ENCODE measurements at regions not wholly inside any gene's neighbourhood (a gene's known extent, or its start where the extent isn't known, plus 50 kb on each side); places are given as distances from the start of the nearest gene placed in this dataset.
"Not testable (repeated sequence)": the region's sequence is repeated elsewhere in the genome, so short reads cannot be mapped to it uniquely, and the experiment has no call there.

DNA sequence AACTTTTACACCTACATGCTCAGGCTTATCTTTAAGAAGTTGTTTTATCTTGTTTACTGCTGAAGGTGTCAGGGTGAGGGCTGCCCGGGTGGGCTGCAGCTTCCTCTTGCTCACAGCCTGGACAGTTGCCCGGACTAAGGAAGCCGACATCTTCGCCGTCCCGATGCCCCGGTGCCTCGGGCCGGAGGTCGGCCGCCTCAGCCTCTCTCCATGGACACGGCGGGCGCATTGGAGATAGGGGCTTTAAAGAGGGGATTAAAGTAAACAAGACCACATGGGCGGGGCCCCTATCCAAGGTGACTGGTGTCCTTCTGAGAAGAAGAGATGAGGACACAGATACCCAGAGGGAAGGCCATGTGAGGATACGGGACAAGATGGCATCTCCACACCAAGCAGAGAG, 200.4 kb upstream of the HS6ST1 start:
- DNase-seq; ATAC-seq (replicated peaks in 1 of 2); H3K27ac Mint-ChIP-seq; H3K36me3 Mint-ChIP-seq (ENCODE audit: insufficient read depth in 2 of 2); H3K9me3 Mint-ChIP-seq; H3K27me3 Mint-ChIP-seq (ENCODE audit: low read depth); H3K4me3 Mint-ChIP-seq: not testable (repeated sequence)
- H3K4me1 Mint-ChIP-seq (ENCODE audit: low read depth), result peaks cover 22% of the 10 kb centered on the region

DNA sequence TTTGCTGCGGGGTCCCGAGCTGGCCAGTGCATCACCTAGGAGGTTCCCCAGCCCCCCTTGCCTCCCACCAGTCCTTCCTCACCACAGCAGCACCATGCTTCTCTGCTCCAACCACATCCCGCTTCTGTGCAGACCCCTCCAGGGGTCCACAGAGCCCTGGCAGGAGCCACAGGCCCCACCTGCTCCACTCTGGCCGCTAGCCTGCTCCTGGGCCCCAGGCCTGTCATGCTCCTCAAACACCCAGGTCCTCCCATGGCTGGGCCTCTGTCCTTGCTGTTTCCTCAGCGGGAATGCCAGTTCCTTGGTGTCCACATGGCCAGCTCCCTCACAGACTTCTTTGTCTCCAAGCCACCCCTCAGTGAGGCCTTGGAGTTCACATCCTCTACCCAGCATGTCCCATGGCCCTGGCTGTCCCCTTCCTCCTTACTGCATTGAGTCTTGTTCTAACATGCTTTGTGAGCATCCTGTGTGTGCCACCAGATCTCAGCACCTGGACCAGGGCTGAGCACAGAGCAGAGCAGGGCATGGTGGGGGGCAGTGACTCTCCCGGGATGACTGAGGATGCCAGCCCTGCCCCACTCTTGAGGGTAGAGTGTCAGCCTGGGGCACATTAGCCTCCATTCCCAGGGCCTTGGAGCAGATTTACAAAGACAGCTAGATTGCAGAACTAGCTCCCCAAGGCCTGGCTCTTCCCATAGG, 201.0 kb upstream of the HS6ST1 start:
- no peak for ATAC-seq (replicated peaks in 1 of 2)

DNA sequence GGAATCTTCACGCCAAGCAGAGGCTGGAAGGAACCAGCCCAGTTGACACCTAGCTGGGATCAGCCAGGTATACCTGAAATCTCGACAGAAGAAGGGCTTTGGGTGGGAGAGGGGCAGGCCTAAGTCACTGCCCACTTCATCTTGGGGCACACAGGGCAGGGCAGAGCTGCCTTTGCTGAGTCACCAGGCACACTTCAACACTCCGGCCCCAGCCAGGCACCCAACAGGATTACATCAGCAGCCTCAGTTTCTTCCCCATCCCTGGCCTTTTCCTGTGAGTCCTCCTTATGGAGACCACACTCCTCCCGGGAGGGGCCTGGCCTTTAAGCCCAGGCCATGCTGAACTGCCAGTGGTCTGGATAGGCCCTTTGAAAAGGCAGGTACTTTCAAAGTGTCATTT, 201.7 kb upstream of the HS6ST1 start:
- H3K9me3 Mint-ChIP-seq, result no peaks in the 10 kb centered on the region

More for the DNA sequence above, 201.0 kb upstream of the HS6ST1 start:
- H3K9me3 Mint-ChIP-seq, result no peaks in the 10 kb centered on the region
- H3K4me1 Mint-ChIP-seq (ENCODE audit: low read depth), result peaks cover 18% of the 10 kb centered on the region
- H3K27ac Mint-ChIP-seq, result no peak overlapping the region
- peaks cover 14% of the 10 kb centered on the region for H3K27me3 Mint-ChIP-seq (ENCODE audit: low read depth)
- peaks cover 0 to 1% of the 10 kb centered on the region in 2 donors for H3K36me3 Mint-ChIP-seq (ENCODE audit: insufficient read depth in 2 of 2)
- H3K4me3 Mint-ChIP-seq, result no peak overlapping the region
- no peak for DNase-seq

DNA sequence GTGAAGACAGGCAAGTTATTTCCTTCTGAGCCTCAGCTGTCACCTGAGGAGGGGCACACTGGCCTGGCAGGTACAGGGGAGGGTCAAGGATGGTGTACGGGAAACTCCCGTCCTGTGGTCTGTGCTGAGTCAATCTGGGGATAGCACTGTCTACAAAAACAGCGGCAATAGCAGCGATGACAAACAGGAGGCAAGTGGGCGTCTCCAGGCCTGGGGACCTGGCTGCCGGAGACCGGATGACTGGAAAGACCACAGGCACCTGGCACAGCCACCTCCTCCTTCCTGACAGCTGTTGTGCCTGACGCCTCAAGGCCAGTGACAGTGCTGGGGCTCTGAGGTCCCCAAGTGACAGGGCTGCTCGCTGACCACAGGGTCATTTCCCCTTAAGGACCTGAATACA, 202.1 kb upstream of the HS6ST1 start:
- Mint-ChIP-seq H3K4me3 (peak overlapping the region in 1 of 2 donors; percentile 37), H3K27me3 (ENCODE audit: low read depth) (peaks cover 14% of the 10 kb centered on the region), H3K9me3 (no peaks in the 10 kb centered on the region), H3K36me3 (ENCODE audit: insufficient read depth in 2 of 2) (peaks cover 0 to 1% of the 10 kb centered on the region in 2 donors), H3K27ac (no peak overlapping the region), H3K4me1 (ENCODE audit: low read depth) (peaks cover 18% of the 10 kb centered on the region)
- ATAC-seq (replicated peaks in 1 of 2) (peak; percentile 91 to 92), DNase-seq (peak; percentile 70 to 81)

More for the DNA sequence above, 201.7 kb upstream of the HS6ST1 start:
- Mint-ChIP-seq H3K4me1 (ENCODE audit: low read depth) (peaks cover 18% of the 10 kb centered on the region), H3K27me3 (ENCODE audit: low read depth) (peaks cover 14% of the 10 kb centered on the region), H3K4me3 (no peak overlapping the region), H3K27ac (no peak overlapping the region), H3K36me3 (ENCODE audit: insufficient read depth in 2 of 2) (peaks cover 0 to 1% of the 10 kb centered on the region in 2 donors)
- DNase-seq (peak; percentile 7 to 11), ATAC-seq (replicated peaks in 1 of 2) (peak; percentile 38 to 39)

DNA sequence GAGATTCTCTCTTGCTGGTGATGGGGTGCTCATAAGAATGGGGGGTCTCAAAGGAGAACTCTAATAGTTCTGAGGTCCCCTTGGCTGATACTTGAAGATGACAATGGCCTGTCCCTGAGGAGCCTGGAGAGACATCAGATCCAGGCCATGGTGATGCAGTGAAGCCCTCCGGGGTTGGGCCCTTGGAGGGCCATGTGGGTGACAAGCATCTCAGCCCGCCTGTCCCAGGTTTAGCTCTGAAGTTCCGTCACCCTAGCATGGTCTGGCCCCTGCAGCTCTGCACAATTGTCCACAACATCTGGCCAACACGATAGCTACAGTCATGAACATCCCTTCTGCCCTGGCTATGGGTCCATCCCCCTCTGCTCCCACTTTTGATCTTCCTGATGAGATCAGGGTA, 202.8 kb upstream of the HS6ST1 start:
- ATAC-seq (replicated peaks in 1 of 2) (no peak), DNase-seq (no peak)
- Mint-ChIP-seq H3K27me3 (ENCODE audit: low read depth) (peaks cover 14% of the 10 kb centered on the region), H3K9me3 (no peaks in the 10 kb centered on the region), H3K4me1 (ENCODE audit: low read depth) (peaks cover 18% of the 10 kb centered on the region), H3K4me3 (no peak overlapping the region), H3K36me3 (ENCODE audit: insufficient read depth in 2 of 2) (peaks cover 0 to 1% of the 10 kb centered on the region in 2 donors), H3K27ac (no peak overlapping the region)

DNA sequence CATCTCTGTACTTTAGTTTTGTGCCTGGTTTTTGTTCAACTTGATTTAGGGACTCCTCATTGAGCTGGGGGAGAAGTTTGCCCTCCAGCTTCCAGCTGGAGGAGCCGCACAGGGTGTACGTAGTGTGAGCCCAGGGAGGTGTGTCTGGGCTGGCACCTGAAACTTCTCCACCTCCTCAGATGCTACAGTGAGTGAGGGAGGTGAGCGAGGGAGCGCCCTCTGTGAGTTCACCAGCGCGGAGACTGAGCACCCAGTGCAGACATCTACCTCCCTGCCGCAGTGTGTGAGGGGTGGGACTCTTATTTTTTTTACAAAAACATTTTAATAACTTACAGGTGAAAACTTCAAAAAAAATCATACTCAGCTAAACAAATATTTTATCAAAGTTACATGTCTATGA, 204.2 kb upstream of the HS6ST1 start:
- DNase-seq (no peak), ATAC-seq (replicated peaks in 1 of 2) (no peak)
- peaks cover 14% of the 10 kb centered on the region for H3K27me3 Mint-ChIP-seq (ENCODE audit: low read depth)
- peaks cover 0 to 1% of the 10 kb centered on the region in 2 donors for H3K36me3 Mint-ChIP-seq (ENCODE audit: insufficient read depth in 2 of 2)
- H3K9me3 Mint-ChIP-seq, result no peaks in the 10 kb centered on the region
- no peak overlapping the region for H3K4me3 Mint-ChIP-seq
- peaks cover 18% of the 10 kb centered on the region for H3K4me1 Mint-ChIP-seq (ENCODE audit: low read depth)
- no peak overlapping the region for H3K27ac Mint-ChIP-seq

DNA sequence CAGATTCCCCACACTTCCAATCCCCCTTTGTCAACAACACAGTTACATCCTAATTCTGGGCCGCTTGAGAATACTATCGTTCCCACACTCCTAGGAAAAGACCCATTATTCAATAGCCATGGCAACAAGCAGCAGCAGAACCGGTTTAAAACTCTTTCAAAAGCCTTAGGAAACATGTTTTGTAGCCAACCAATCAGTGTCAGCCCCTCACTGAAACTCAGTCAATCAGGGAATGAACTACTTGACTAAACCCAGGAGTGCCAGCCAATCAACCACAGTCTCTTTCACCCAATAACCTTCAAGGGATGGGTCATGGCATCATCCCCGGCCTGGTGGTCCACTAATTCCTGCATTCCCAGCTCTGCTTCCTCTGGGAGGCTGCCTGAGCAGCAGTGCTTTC, 204.8 kb upstream of the HS6ST1 start:
- Mint-ChIP-seq H3K27me3 (ENCODE audit: low read depth) (peaks cover 14% of the 10 kb centered on the region), H3K9me3 (no peaks in the 10 kb centered on the region), H3K27ac (no peak overlapping the region), H3K4me1 (ENCODE audit: low read depth) (peaks cover 18% of the 10 kb centered on the region), H3K4me3 (no peak overlapping the region), H3K36me3 (ENCODE audit: insufficient read depth in 2 of 2) (peaks cover 0 to 1% of the 10 kb centered on the region in 2 donors)
- ATAC-seq (replicated peaks in 1 of 2), result no peak
- no peak for DNase-seq

DNA sequence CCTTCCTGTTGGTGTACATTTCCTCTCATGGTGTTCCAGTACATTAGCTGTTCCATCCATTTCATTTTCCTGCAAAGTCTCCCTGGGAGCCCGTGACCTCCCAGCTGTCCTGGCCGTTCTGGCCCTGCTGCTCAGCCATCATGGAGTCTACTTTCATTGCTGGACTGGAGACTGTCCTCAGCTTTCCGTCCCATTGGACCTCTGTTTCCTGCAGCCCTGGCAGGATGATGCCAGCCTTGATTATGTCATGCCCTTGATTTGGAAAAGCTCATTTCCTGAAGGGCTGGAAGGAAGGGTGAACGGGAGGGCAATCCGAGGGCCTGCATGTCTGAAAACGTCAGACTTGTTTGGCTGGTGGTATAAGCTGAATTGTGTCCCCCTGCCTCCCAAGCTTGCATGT, 205.5 kb upstream of the HS6ST1 start:
- Mint-ChIP-seq H3K27me3 (ENCODE audit: low read depth) (peaks cover 14% of the 10 kb centered on the region), H3K27ac (no peak overlapping the region), H3K9me3 (no peaks in the 10 kb centered on the region), H3K36me3 (ENCODE audit: insufficient read depth in 2 of 2) (peaks cover 0 to 1% of the 10 kb centered on the region in 2 donors), H3K4me1 (ENCODE audit: low read depth) (peaks cover 18% of the 10 kb centered on the region), H3K4me3 (no peak overlapping the region)
- no peak for DNase-seq
- ATAC-seq (replicated peaks in 1 of 2), result no peak

DNA sequence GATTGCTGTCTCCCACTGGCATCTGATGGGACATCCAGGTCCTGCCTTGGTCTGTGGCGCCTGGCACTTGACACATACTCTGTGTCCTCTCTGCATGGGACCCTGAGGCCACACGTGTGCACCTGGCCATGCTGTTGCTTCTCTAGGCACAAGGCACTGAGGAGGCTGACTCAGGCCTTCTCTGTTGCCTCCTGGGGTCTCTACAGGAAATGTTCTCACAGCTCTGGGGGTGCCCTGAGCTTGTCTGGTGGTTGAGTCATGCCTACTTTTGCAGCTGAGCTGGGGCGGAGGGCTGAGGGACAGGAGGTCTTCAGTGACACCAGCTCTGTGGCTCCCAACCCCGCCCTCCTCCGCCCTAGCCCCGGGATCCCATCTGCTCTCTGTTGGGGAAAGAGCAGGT, 207.0 kb upstream of the HS6ST1 start:
- peaks cover 14% of the 10 kb centered on the region for H3K27me3 Mint-ChIP-seq (ENCODE audit: low read depth)
- H3K36me3 Mint-ChIP-seq (ENCODE audit: insufficient read depth in 2 of 2), result peaks cover 0 to 1% of the 10 kb centered on the region in 2 donors
- ATAC-seq (replicated peaks in 1 of 2) (no peak), DNase-seq (peak in 1 of 2 donors; percentile 9)
- no peak overlapping the region for H3K27ac Mint-ChIP-seq
- peaks cover 8% of the 10 kb centered on the region for H3K4me1 Mint-ChIP-seq (ENCODE audit: low read depth)
- no peaks in the 10 kb centered on the region for H3K9me3 Mint-ChIP-seq
- no peak overlapping the region for H3K4me3 Mint-ChIP-seq

DNA sequence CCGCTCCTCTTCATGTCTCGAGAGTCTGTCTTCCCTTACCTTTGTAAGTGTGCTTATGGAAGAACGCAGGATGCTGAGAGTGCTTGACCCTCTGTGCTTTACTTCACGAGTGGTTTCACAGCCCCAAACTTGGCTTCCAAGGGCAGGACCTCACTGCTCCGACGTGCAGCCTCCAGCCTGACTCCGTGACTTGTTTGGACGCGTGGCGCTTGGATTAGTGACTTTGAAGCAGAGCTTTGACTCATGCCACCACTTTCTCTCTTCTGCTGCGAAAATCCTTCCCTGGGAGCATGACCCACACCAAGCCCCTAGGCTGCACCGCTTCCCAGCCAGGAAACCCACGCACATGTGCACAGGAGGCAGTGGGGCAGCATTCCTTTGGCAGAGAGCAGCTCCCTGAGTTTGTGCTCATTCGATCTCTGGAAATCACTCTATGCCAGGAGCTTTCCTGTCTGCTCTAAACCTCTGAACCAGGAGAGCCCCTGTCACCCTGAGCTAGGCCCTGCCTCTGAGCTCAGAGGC, 207.8 kb upstream of the HS6ST1 start:
- ATAC-seq (replicated peaks in 1 of 2) (no peak), DNase-seq (no peak)
- Mint-ChIP-seq H3K27ac (no peak overlapping the region), H3K36me3 (ENCODE audit: insufficient read depth in 2 of 2) (peaks cover 0 to 1% of the 10 kb centered on the region in 2 donors), H3K9me3 (no peaks in the 10 kb centered on the region), H3K27me3 (ENCODE audit: low read depth) (peaks cover 14% of the 10 kb centered on the region), H3K4me3 (no peak overlapping the region), H3K4me1 (ENCODE audit: low read depth) (no peaks in the 10 kb centered on the region)

DNA sequence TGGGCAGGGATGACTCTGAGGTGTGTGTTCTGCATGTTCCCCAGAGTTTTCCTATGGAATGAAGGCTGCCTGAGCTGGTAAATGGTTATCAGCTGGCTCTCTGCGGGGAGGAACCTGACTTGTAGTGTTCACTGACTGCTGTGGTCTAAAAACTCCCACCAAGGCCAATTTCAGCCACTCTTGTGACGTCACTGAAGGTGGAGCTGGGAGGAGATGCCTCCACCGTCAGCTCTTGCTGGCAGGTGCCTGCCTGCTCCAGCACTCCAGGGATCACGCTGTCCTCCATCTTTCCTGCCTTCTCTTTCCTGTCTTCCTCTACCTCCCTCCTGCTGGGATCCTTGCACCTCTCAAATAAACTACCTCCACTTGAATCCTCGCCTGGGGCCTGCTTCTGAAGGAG, 209.5 kb upstream of the HS6ST1 start:
- ATAC-seq (replicated peaks in 1 of 2), result no peak
- Mint-ChIP-seq H3K27ac (no peak overlapping the region), H3K36me3 (ENCODE audit: insufficient read depth in 2 of 2) (peaks cover 0 to 1% of the 10 kb centered on the region in 2 donors)

DNA sequence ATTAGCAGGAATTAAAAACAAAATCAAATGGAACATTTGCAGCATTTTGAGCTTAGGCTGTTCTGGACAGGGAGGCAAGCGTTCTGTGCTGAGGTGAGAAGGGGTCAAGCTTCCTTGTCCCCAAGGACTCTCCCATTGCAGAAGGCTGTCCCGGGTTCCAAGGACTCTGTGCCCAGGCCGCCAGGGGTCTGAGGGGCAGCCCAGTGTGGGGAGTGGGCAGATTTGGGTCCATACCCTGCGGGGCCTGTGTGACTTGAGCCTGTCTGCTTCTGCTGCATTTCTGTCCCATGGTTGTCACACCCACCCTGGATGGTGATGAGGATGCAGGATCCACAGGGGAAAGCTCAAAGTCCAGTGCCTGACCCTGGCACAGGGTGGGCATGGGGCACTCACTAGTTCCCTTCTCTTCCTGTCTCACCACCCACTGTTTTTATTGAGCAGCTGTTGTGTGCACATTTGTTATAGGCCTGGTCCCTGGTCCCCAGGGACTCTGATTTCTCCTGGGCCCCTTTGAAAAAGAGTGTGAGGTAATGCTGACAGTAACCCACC, 211.4 kb upstream of the HS6ST1 start:
- Mint-ChIP-seq H3K9me3 (no peaks in the 10 kb centered on the region), H3K27me3 (ENCODE audit: low read depth) (peaks cover 5% of the 10 kb centered on the region), H3K27ac (no peak overlapping the region), H3K4me1 (ENCODE audit: low read depth) (peaks cover 18% of the 10 kb centered on the region), H3K4me3 (no peak overlapping the region), H3K36me3 (ENCODE audit: insufficient read depth in 2 of 2) (no peaks in the 10 kb centered on the region)
- ATAC-seq (replicated peaks in 1 of 2) (no peak), DNase-seq (no peak)

More for the DNA sequence above, 209.5 kb upstream of the HS6ST1 start:
- H3K27me3 Mint-ChIP-seq (ENCODE audit: low read depth), result peaks cover 14% of the 10 kb centered on the region
- H3K4me1 Mint-ChIP-seq (ENCODE audit: low read depth), result no peaks in the 10 kb centered on the region
- no peak overlapping the region for H3K4me3 Mint-ChIP-seq
- DNase-seq, result no peak
- no peaks in the 10 kb centered on the region for H3K9me3 Mint-ChIP-seq

DNA sequence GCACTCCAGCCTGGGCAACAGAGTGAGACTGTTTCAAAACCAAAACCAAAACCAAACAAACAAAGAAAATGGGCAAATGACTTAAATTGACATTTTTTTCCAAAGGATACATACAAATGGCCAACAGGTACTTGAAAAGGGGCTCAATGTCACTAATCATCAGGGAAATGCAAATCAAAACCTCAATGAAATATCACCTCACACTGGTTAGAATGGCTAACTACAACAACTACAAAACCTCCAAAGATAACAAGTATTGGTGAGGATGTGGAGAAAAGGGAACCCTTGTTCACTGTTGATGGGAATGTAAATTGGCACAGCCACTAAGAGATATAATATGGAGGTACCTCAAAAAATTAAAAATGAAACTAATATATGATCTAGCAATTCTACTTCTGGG, 213.2 kb upstream of the HS6ST1 start:
- no peak for ATAC-seq (replicated peaks in 1 of 2)
- Mint-ChIP-seq H3K4me1 (ENCODE audit: low read depth) (peaks cover 28% of the 10 kb centered on the region), H3K36me3 (ENCODE audit: insufficient read depth in 2 of 2) (no peaks in the 10 kb centered on the region), H3K27me3 (ENCODE audit: low read depth) (peaks cover 7% of the 10 kb centered on the region), H3K4me3 (no peak overlapping the region), H3K27ac (no peak overlapping the region), H3K9me3 (no peaks in the 10 kb centered on the region)
- DNase-seq, result no peak
